ENCODE measurements at regions not wholly inside any gene's neighbourhood (a gene's known extent, or its start where the extent isn't known, plus 50 kb on each side); places are given as distances from the start of the nearest gene placed in this dataset.
A peak's percentile ranks its signal among the peaks of the same experiment; 100 is the strongest.

DNA sequence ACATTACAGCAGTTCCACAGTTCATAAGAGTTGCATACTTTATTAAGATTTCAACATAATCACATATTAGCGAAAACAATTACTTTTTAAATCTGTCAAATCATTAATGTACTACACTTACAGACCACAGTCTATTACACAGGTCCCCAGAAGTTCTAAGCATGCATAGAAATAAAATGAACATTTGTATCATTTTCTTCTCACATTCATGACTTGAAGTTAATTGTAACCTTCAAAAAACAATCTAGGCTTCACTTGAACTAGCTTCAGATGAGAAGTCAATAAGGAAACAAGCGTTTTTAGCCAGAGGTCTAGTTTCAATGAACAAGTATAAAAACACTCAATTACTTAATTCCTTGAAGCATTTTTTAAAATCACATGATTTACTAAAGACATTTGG lies 238.3 kb downstream of the HACE1 start:
- WGBS, 2 donors: 69 to 73% methylated on average over 2 of the region's 2 CpGs
- TF ChIP-seq, protein P1, sequence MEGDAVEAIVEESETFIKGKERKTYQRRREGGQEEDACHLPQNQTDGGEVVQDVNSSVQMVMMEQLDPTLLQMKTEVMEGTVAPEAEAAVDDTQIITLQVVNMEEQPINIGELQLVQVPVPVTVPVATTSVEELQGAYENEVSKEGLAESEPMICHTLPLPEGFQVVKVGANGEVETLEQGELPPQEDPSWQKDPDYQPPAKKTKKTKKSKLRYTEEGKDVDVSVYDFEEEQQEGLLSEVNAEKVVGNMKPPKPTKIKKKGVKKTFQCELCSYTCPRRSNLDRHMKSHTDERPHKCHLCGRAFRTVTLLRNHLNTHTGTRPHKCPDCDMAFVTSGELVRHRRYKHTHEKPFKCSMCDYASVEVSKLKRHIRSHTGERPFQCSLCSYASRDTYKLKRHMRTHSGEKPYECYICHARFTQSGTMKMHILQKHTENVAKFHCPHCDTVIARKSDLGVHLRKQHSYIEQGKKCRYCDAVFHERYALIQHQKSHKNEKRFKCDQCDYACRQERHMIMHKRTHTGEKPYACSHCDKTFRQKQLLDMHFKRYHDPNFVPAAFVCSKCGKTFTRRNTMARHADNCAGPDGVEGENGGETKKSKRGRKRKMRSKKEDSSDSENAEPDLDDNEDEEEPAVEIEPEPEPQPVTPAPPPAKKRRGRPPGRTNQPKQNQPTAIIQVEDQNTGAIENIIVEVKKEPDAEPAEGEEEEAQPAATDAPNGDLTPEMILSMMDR (IDR thresholded peaks at IDR 0.05; ENCODE audit: control extremely low read depth, extremely low read depth): no peak

DNA sequence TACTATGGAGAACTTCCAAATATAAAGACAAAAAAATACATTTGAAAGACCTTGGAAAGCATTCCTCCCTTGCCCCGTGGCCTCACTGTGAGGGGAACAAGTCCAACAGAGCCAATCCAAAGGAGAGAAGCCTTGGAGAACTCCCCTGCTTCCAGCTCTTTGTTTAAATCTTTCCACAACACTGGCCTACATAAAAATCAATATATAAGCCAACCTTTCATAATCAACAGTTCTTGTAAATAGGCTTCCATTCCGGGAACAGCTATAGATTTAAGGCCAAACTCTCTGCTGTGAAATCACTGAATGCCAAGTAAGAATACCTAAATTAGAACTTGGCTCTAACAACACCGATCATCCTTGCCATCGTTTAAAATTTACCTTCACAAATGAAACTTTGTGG lies 242.1 kb downstream of the HACE1 start:
- peak in 1 of 3 donors; percentile 35 for DNase-seq
- WGBS, 2 donors: 68 to 86% methylated on average over 4 of the region's 4 CpGs
- Histone ChIP-seq H3K36me3 (ENCODE audit: control insufficient read depth in 4 of 4, insufficient read depth in 4 of 4, low read length in 4 of 4) (no peaks in the 10 kb centered on the region), H3K27me3 (ENCODE audit: control insufficient read depth in 3 of 3, insufficient read depth in 3 of 3, low read length in 2 of 3) (no peaks in the 10 kb centered on the region), H3K4me3 (no peak overlapping the region), H3K9ac (ENCODE audit: insufficient read depth in 1 of 2, low read length in 2 of 2) (no peak overlapping the region), H3K4me1 (ENCODE audit: control insufficient read depth in 5 of 5, insufficient read depth in 5 of 5, low read length in 5 of 5) (peaks cover 0 to 18% (median 8%) of the 10 kb centered on the region in 5 donors), H3K9me3 (ENCODE audit: control insufficient read depth in 4 of 4, insufficient read depth in 3 of 4, low read length in 3 of 4) (no peaks in the 10 kb centered on the region), H3K27ac (ENCODE audit: low read depth in 1 of 2, low read length in 1 of 2) (no peak overlapping the region)
- TF ChIP-seq, protein P1 (IDR thresholded peaks at IDR 0.05; ENCODE audit: control extremely low read depth, extremely low read depth): no peak
- no peak for ATAC-seq (ENCODE audit: insufficient read depth, low FRiP score)

More for the DNA sequence above, 238.3 kb downstream of the HACE1 start:
- H3K27ac ChIP-seq (ENCODE audit: low read depth in 1 of 2, low read length in 1 of 2): no peak overlapping the region
- H3K36me3 ChIP-seq (ENCODE audit: control insufficient read depth in 4 of 4, insufficient read depth in 4 of 4, low read length in 4 of 4): no peaks in the 10 kb centered on the region
- H3K4me1 ChIP-seq (ENCODE audit: control insufficient read depth in 5 of 5, insufficient read depth in 5 of 5, low read length in 5 of 5): peaks cover 0 to 9% (median 0%) of the 10 kb centered on the region in 5 donors
- H3K27me3 ChIP-seq (ENCODE audit: control insufficient read depth in 3 of 3, insufficient read depth in 3 of 3, low read length in 2 of 3): no peaks in the 10 kb centered on the region
- DNase-seq (peak in 2 of 3 donors; percentile 77 to 84), ATAC-seq (ENCODE audit: insufficient read depth, low FRiP score) (no peak)
- no peak overlapping the region for H3K9ac ChIP-seq (ENCODE audit: insufficient read depth in 1 of 2, low read length in 2 of 2)
- no peak overlapping the region for H3K4me3 ChIP-seq
- H3K9me3 ChIP-seq (ENCODE audit: control insufficient read depth in 4 of 4, insufficient read depth in 3 of 4, low read length in 3 of 4): no peaks in the 10 kb centered on the region

DNA sequence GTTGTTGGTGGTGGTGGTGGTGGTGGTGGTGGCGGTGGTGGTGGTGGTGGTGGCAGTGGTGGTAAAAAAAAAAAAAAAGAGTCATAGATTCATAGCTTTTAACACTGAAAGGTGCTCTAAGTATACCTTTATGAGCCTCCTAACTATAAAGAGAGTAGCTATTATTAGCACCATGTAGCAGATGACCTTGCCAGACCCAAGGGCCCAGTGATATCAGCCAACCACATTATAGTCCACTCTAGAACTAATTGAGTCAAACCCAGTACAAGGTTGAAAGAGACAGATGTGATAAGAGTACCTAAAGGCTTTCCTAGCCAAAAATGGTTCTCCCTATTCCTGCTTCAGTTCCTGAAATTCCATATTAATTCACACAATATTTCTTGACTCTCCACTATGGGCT lies 245.3 kb downstream of the HACE1 start:
- Histone ChIP-seq H3K9ac (ENCODE audit: insufficient read depth in 1 of 2, low read length in 2 of 2) (no peak overlapping the region), H3K27me3 (ENCODE audit: control insufficient read depth in 3 of 3, insufficient read depth in 3 of 3, low read length in 2 of 3) (no peaks in the 10 kb centered on the region), H3K9me3 (ENCODE audit: control insufficient read depth in 4 of 4, insufficient read depth in 3 of 4, low read length in 3 of 4) (no peaks in the 10 kb centered on the region), H3K4me1 (ENCODE audit: control insufficient read depth in 5 of 5, insufficient read depth in 5 of 5, low read length in 5 of 5) (peaks cover 0 to 18% (median 8%) of the 10 kb centered on the region in 5 donors), H3K4me3 (no peak overlapping the region), H3K27ac (ENCODE audit: low read depth in 1 of 2, low read length in 1 of 2) (no peak overlapping the region), H3K36me3 (ENCODE audit: control insufficient read depth in 4 of 4, insufficient read depth in 4 of 4, low read length in 4 of 4) (no peaks in the 10 kb centered on the region)
- WGBS, 2 donors: 89 to 100% methylated on average over 1 of the region's 1 CpG
- TF ChIP-seq, protein P1 (IDR thresholded peaks at IDR 0.05; ENCODE audit: control extremely low read depth, extremely low read depth): no peak
- no peak for ATAC-seq (ENCODE audit: insufficient read depth, low FRiP score)
- DNase-seq: no peak

DNA sequence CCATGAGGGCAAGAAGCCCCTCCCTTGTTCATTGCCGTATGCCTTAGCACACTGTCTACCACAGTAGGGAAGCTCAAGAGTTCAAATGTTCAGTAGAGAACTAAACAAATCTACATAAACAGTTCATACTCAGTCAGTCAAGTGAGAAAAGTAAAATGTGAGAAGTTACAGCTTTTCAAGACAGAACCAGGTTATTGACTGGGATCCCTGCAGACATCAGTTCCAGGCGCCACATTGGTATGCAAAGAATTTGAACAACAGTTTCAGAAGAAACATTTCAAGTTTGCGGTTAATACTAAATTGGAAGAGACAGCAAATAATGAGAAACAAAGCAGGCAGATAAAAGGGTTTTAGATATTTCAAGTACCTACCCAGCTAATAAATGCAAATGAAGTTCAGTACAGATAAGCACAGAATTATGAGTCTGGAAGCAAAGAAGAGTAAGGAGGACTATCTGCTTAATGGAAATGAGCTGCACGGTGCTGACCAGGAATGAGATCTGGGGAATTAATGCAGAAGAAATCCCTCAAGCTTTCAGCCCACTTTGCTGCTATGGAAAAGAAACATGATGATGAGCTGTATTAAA lies 246.2 kb downstream of the HACE1 start:
- Histone ChIP-seq H3K4me3 (no peak overlapping the region), H3K27ac (ENCODE audit: low read depth in 1 of 2, low read length in 1 of 2) (no peak overlapping the region), H3K9ac (ENCODE audit: insufficient read depth in 1 of 2, low read length in 2 of 2) (no peak overlapping the region), H3K36me3 (ENCODE audit: control insufficient read depth in 4 of 4, insufficient read depth in 4 of 4, low read length in 4 of 4) (no peaks in the 10 kb centered on the region), H3K27me3 (ENCODE audit: control insufficient read depth in 3 of 3, insufficient read depth in 3 of 3, low read length in 2 of 3) (no peaks in the 10 kb centered on the region), H3K9me3 (ENCODE audit: control insufficient read depth in 4 of 4, insufficient read depth in 3 of 4, low read length in 3 of 4) (no peaks in the 10 kb centered on the region), H3K4me1 (ENCODE audit: control insufficient read depth in 5 of 5, insufficient read depth in 5 of 5, low read length in 5 of 5) (peaks cover 0 to 24% (median 8%) of the 10 kb centered on the region in 5 donors)
- no peak for ATAC-seq (ENCODE audit: insufficient read depth, low FRiP score)
- DNase-seq: peak in 2 of 3 donors; percentile 47 to 56
- TF ChIP-seq, protein P1 (IDR thresholded peaks at IDR 0.05; ENCODE audit: control extremely low read depth, extremely low read depth): no peak
- 60 to 78% methylated on average over 4 of the region's 4 CpGs for WGBS, 2 donors
